ENCODE measurements at regions not wholly inside any gene's neighbourhood (a gene's known extent, or its start where the extent isn't known, plus 50 kb on each side); places are given as distances from the start of the nearest gene placed in this dataset.

GRCh38 chr12:58775396-58775795 is 144.9 kb downstream of the LRIG3 start:
- Histone ChIP-seq H3K9me2 (ENCODE audit: low read depth, low read length) (no peaks in the 10 kb centered on the region), H3K27ac (ENCODE audit: low read depth, low read length, poor library complexity, severe bottlenecking) (no peak overlapping the region), H3K9me3 (ENCODE audit: low read length) (no peaks in the 10 kb centered on the region), H3F3A (ENCODE audit: insufficient read depth, low read length) (no peaks in the 10 kb centered on the region), H3K36me3 (ENCODE audit: insufficient read depth, low read length) (no peaks in the 10 kb centered on the region), H3K9ac (ENCODE audit: low read length) (no peak overlapping the region), H2AFZ (ENCODE audit: low read length) (no peak overlapping the region), H3K4me1 (ENCODE audit: insufficient read depth, low read length, severe bottlenecking) (no peaks in the 10 kb centered on the region), H4K20me1 (ENCODE audit: insufficient read depth, low read length) (no peaks in the 10 kb centered on the region), H3K79me2 (ENCODE audit: insufficient read depth, low read length) (no peaks in the 10 kb centered on the region), H3K4me2 (ENCODE audit: low read length) (no peak overlapping the region), H3K4me3 (ENCODE audit: low read depth, low read length, poor library complexity, severe bottlenecking) (no peak overlapping the region), H3K27me3 (ENCODE audit: insufficient read depth, low read length) (no peaks in the 10 kb centered on the region)
- TF ChIP-seq, protein P1, sequence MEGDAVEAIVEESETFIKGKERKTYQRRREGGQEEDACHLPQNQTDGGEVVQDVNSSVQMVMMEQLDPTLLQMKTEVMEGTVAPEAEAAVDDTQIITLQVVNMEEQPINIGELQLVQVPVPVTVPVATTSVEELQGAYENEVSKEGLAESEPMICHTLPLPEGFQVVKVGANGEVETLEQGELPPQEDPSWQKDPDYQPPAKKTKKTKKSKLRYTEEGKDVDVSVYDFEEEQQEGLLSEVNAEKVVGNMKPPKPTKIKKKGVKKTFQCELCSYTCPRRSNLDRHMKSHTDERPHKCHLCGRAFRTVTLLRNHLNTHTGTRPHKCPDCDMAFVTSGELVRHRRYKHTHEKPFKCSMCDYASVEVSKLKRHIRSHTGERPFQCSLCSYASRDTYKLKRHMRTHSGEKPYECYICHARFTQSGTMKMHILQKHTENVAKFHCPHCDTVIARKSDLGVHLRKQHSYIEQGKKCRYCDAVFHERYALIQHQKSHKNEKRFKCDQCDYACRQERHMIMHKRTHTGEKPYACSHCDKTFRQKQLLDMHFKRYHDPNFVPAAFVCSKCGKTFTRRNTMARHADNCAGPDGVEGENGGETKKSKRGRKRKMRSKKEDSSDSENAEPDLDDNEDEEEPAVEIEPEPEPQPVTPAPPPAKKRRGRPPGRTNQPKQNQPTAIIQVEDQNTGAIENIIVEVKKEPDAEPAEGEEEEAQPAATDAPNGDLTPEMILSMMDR (IDR thresholded peaks at IDR 0.05; ENCODE audit: low read length), result no peak
- no peak for TF ChIP-seq EZH2 (IDR thresholded peaks at IDR 0.05; ENCODE audit: borderline replicate concordance, low read length)

- H3K36me3 ChIP-seq (ENCODE audit: insufficient read depth, low read length), result no peaks in the 10 kb centered on the region
These were observed 144.2 kb downstream of the LRIG3 start for GRCh38 chr12:58776144-58776543.

GRCh38 chr12:58777815-58778214 is 142.5 kb downstream of the LRIG3 start:
- Histone ChIP-seq H2AFZ (ENCODE audit: low read length) (no peak overlapping the region), H3K36me3 (ENCODE audit: insufficient read depth, low read length) (no peaks in the 10 kb centered on the region), H3K27me3 (ENCODE audit: insufficient read depth, low read length) (no peaks in the 10 kb centered on the region), H3K9ac (ENCODE audit: low read length) (no peak overlapping the region), H4K20me1 (ENCODE audit: insufficient read depth, low read length) (no peaks in the 10 kb centered on the region), H3K9me2 (ENCODE audit: low read depth, low read length) (no peaks in the 10 kb centered on the region), H3K4me3 (ENCODE audit: low read depth, low read length, poor library complexity, severe bottlenecking) (no peak overlapping the region), H3F3A (ENCODE audit: insufficient read depth, low read length) (no peaks in the 10 kb centered on the region), H3K4me2 (ENCODE audit: low read length) (no peak overlapping the region), H3K4me1 (ENCODE audit: insufficient read depth, low read length, severe bottlenecking) (no peaks in the 10 kb centered on the region), H3K79me2 (ENCODE audit: insufficient read depth, low read length) (no peaks in the 10 kb centered on the region), H3K9me3 (ENCODE audit: low read length) (no peaks in the 10 kb centered on the region), H3K27ac (ENCODE audit: low read depth, low read length, poor library complexity, severe bottlenecking) (no peak overlapping the region)
- TF ChIP-seq EZH2 (IDR thresholded peaks at IDR 0.05; ENCODE audit: borderline replicate concordance, low read length), result no peak

More at GRCh38 chr12:58776144-58776543, 144.2 kb downstream of the LRIG3 start:
- H4K20me1 ChIP-seq (ENCODE audit: insufficient read depth, low read length), result no peaks in the 10 kb centered on the region
- no peaks in the 10 kb centered on the region for H3K79me2 ChIP-seq (ENCODE audit: insufficient read depth, low read length)
- no peaks in the 10 kb centered on the region for H3K4me1 ChIP-seq (ENCODE audit: insufficient read depth, low read length, severe bottlenecking)
- no peak overlapping the region for H3K9ac ChIP-seq (ENCODE audit: low read length)
- no peak overlapping the region for H3K27ac ChIP-seq (ENCODE audit: low read depth, low read length, poor library complexity, severe bottlenecking)
- no peak overlapping the region for H3K4me3 ChIP-seq (ENCODE audit: low read depth, low read length, poor library complexity, severe bottlenecking)
- H3K9me3 ChIP-seq (ENCODE audit: low read length), result no peaks in the 10 kb centered on the region
- no peak overlapping the region for H2AFZ ChIP-seq (ENCODE audit: low read length)
- H3K4me2 ChIP-seq (ENCODE audit: low read length), result no peak overlapping the region
- no peak for TF ChIP-seq EZH2 (IDR thresholded peaks at IDR 0.05; ENCODE audit: borderline replicate concordance, low read length)
- TF ChIP-seq, protein P1 (IDR thresholded peaks at IDR 0.05; ENCODE audit: low read length), result no peak
- H3K27me3 ChIP-seq (ENCODE audit: insufficient read depth, low read length), result no peaks in the 10 kb centered on the region
- no peaks in the 10 kb centered on the region for H3F3A ChIP-seq (ENCODE audit: insufficient read depth, low read length)
- H3K9me2 ChIP-seq (ENCODE audit: low read depth, low read length), result no peaks in the 10 kb centered on the region

- Histone ChIP-seq H3K4me1 (ENCODE audit: insufficient read depth, low read length, severe bottlenecking) (no peaks in the 10 kb centered on the region), H3K4me2 (ENCODE audit: low read length) (no peak overlapping the region), H3K79me2 (ENCODE audit: insufficient read depth, low read length) (no peaks in the 10 kb centered on the region), H3K27me3 (ENCODE audit: insufficient read depth, low read length) (no peaks in the 10 kb centered on the region), H3K9me2 (ENCODE audit: low read depth, low read length) (no peaks in the 10 kb centered on the region), H3K27ac (ENCODE audit: low read depth, low read length, poor library complexity, severe bottlenecking) (no peak overlapping the region), H3K36me3 (ENCODE audit: insufficient read depth, low read length) (no peaks in the 10 kb centered on the region), H2AFZ (ENCODE audit: low read length) (no peak overlapping the region), H4K20me1 (ENCODE audit: insufficient read depth, low read length) (no peaks in the 10 kb centered on the region), H3K9me3 (ENCODE audit: low read length) (no peaks in the 10 kb centered on the region), H3F3A (ENCODE audit: insufficient read depth, low read length) (no peaks in the 10 kb centered on the region), H3K9ac (ENCODE audit: low read length) (no peak overlapping the region), H3K4me3 (ENCODE audit: low read depth, low read length, poor library complexity, severe bottlenecking) (no peak overlapping the region)
- TF ChIP-seq EZH2 (IDR thresholded peaks at IDR 0.05; ENCODE audit: borderline replicate concordance, low read length), result no peak
- TF ChIP-seq, protein P1 (IDR thresholded peaks at IDR 0.05; ENCODE audit: low read length), result no peak
These were observed 138.7 kb downstream of the LRIG3 start for GRCh38 chr12:58781609-58782008.
